AG04449 (cell line): ENCODE measurements at regions not wholly inside any gene's neighbourhood (a gene's known extent, or its start where the extent isn't known, plus 50 kb on each side); places are given as distances from the start of the nearest gene placed in this dataset.

ENCODE experiments used
- CTCF ChIA-PET: fragments of 350-600 bp; formaldehyde crosslinking; extraction: SDS; loops from one replicate; lab custom pipeline; 2021; ENCODE audit warnings: antibody characterized with exemption; lab: Yijun Ruan, JAX
- POLR2A ChIA-PET: fragments of 400-600, 350-600 bp; formaldehyde crosslinking; extraction: SDS; loops from one replicate; lab custom pipeline; 2020; ENCODE audit warnings: antibody characterized with exemption, inconsistent platforms; lab: Yijun Ruan, JAX
- DNase-seq: peaks from one replicate; pipeline ENCODE4 v3.0.0-alpha.2; 2010; ENCODE audit warnings: low read depth, low spot score
- H3K4me3 ChIP-seq: 2 replicates; pipeline ENCODE4 v1.5.1; 2011; ENCODE audit warnings: low read depth, mild to moderate bottlenecking, control low read depth, low read length
- CTCF ChIP-seq: IDR thresholded peaks from one replicate; pipeline ENCODE4 v1.5.1; 2011; ENCODE audit warnings: mild to moderate bottlenecking, moderate library complexity, low read length, control low read depth, inconsistent platforms; ENCODE audit not compliant: insufficient read depth; ENCODE audit errors: missing control alignments

GRCh38 chr1:228903434-228904071 lies 168.3 kb downstream of the RHOU start:
- DNase-seq, result no peak
- TF ChIP-seq CTCF, result no peak
- no peak overlapping the region for H3K4me3 ChIP-seq
- ChIA-PET CTCF (interaction anchor here (1.4 kb wide), 1 partner anchor 9 kb away, joined by 3 read pairs; no protein-coding TSS in a partner anchor), POLR2A (interaction anchor here (0.8 to 1.3 kb wide), 4 partner anchors 8 to 73 kb away, joined by 3 read pairs; no protein-coding TSS in a partner anchor)

- H3K4me3 ChIP-seq, result no peak overlapping the region
- CTCF ChIA-PET, result no interaction called here
- POLR2A ChIA-PET, result no interaction called here
- DNase-seq, result no peak
- TF ChIP-seq CTCF, result no peak
These were observed 168.9 kb downstream of the RHOU start for GRCh38 chr1:228904222-228904621.

GRCh38 chr1:228905701-228906101 lies 170.4 kb downstream of the RHOU start:
- CTCF ChIA-PET, result no interaction called here
- POLR2A ChIA-PET, result interaction anchor here (0.6 kb wide), 1 partner anchor 58 kb away, joined by 3 read pairs; no protein-coding TSS in a partner anchor
- DNase-seq, result no peak

GRCh38 chr1:228906223-228906860 lies 171.1 kb downstream of the RHOU start:
- CTCF ChIA-PET, result no interaction called here
- POLR2A ChIA-PET, result interaction anchor here (0.6 kb wide), 1 partner anchor 58 kb away, joined by 3 read pairs; no protein-coding TSS in a partner anchor
- DNase-seq, result no peak
- H3K4me3 ChIP-seq, result no peak overlapping the region
- no peak for TF ChIP-seq CTCF

More at GRCh38 chr1:228905701-228906101, 170.4 kb downstream of the RHOU start:
- no peak for TF ChIP-seq CTCF
- H3K4me3 ChIP-seq, result no peak overlapping the region

- ChIA-PET POLR2A (interaction anchor here (0.5 to 1.2 kb wide), 2 partner anchors 9 to 17 kb away, joined by 3 read pairs; no protein-coding TSS in a partner anchor), CTCF (interaction anchor here (1.2 kb wide), 1 partner anchor 316 kb away, joined by 3 read pairs; no protein-coding TSS in a partner anchor)
- TF ChIP-seq CTCF, result no peak
- no peak overlapping the region for H3K4me3 ChIP-seq
- DNase-seq, result no peak
These were observed 176.2 kb downstream of the RHOU start for GRCh38 chr1:228911225-228912210.
